ENCODE measurements at regions not wholly inside any gene's neighbourhood (a gene's known extent, or its start where the extent isn't known, plus 50 kb on each side); places are given as distances from the start of the nearest gene placed in this dataset.

- no peak for DNase-seq (ENCODE audit: extremely low read depth in 1 of 2, low read depth in 1 of 2)
Observed at GRCh38 chr3:194738254-194739093, 52.8 kb downstream of the FAM43A start.

- DNase-seq (ENCODE audit: extremely low read depth in 1 of 2, low read depth in 1 of 2) = no peak
Observed at GRCh38 chr3:194739498-194740284, 54.0 kb downstream of the FAM43A start.

- DNase-seq (ENCODE audit: extremely low read depth in 1 of 2, low read depth in 1 of 2) = no peak
Observed at GRCh38 chr3:194740859-194741491, 55.3 kb downstream of the FAM43A start.

GRCh38 chr3:194741916-194742315 is 56.2 kb downstream of the FAM43A start:
- no peak for DNase-seq (ENCODE audit: extremely low read depth in 1 of 2, low read depth in 1 of 2)

- no peak for DNase-seq (ENCODE audit: extremely low read depth in 1 of 2, low read depth in 1 of 2)
Observed at GRCh38 chr3:194744826-194745225, 59.1 kb downstream of the FAM43A start.

- no peak for DNase-seq (ENCODE audit: extremely low read depth in 1 of 2, low read depth in 1 of 2)
Observed at GRCh38 chr3:194745422-194746184, 59.9 kb downstream of the FAM43A start.

- no peak for DNase-seq (ENCODE audit: extremely low read depth in 1 of 2, low read depth in 1 of 2)
Observed at GRCh38 chr3:194748225-194748624, 62.5 kb downstream of the FAM43A start.

- DNase-seq (ENCODE audit: extremely low read depth in 1 of 2, low read depth in 1 of 2) = no peak
Observed at GRCh38 chr3:194749631-194750490, 64.2 kb downstream of the FAM43A start.

- DNase-seq (ENCODE audit: extremely low read depth in 1 of 2, low read depth in 1 of 2) = no peak
Observed at GRCh38 chr3:194750491-194750828, 64.8 kb downstream of the FAM43A start.

- no peak for DNase-seq (ENCODE audit: extremely low read depth in 1 of 2, low read depth in 1 of 2)
Observed at GRCh38 chr3:194755671-194756459, 70.2 kb downstream of the FAM43A start.

GRCh38 chr3:194756460-194756779 is 70.7 kb downstream of the FAM43A start:
- no peak for DNase-seq (ENCODE audit: extremely low read depth in 1 of 2, low read depth in 1 of 2)

GRCh38 chr3:194756791-194757325 is 71.2 kb downstream of the FAM43A start:
- no peak for DNase-seq (ENCODE audit: extremely low read depth in 1 of 2, low read depth in 1 of 2)

- DNase-seq (ENCODE audit: extremely low read depth in 1 of 2, low read depth in 1 of 2) = no peak
Observed at GRCh38 chr3:194757647-194758061, 72.0 kb downstream of the FAM43A start.

GRCh38 chr3:194758716-194759115 is 73.0 kb downstream of the FAM43A start:
- no peak for DNase-seq (ENCODE audit: extremely low read depth in 1 of 2, low read depth in 1 of 2)

GRCh38 chr3:194760494-194761137 is 74.9 kb downstream of the FAM43A start:
- no peak for DNase-seq (ENCODE audit: extremely low read depth in 1 of 2, low read depth in 1 of 2)

GRCh38 chr3:194761384-194761783 is 75.7 kb downstream of the FAM43A start:
- DNase-seq (ENCODE audit: extremely low read depth in 1 of 2, low read depth in 1 of 2) = no peak

- no peak for DNase-seq (ENCODE audit: extremely low read depth in 1 of 2, low read depth in 1 of 2)
Observed at GRCh38 chr3:194766845-194767244, 81.2 kb downstream of the FAM43A start.

GRCh38 chr3:194767446-194768207 is 81.9 kb downstream of the FAM43A start:
- no peak for DNase-seq (ENCODE audit: extremely low read depth in 1 of 2, low read depth in 1 of 2)
